KBM-7 (cell line): ENCODE measurements at regions not wholly inside any gene's neighbourhood (a gene's known extent, or its start where the extent isn't known, plus 50 kb on each side); places are given as distances from the start of the nearest gene placed in this dataset.

Experiments
- DNase-seq: peaks from one replicate; pipeline ENCODE4 v3.0.0-alpha.2; 2015
- in situ Hi-C: fragments of 300-500 bp; cut with MboI; formaldehyde crosslinking; loops from 2 replicates; pipeline ENCODE4 v1.14.3; 2020; ENCODE audit warnings: low sequenced_read_pairs, low pct_unique_long_range_greater_than_20kb, mixed read lengths

- peak; percentile 56 for DNase-seq
- in situ Hi-C loops, result no loop called here
These were observed 54.6 kb downstream of the ZFP36L2 start for GRCh38 chr2:43171789-43172188.

- in situ Hi-C loops, result no loop called here
- DNase-seq, result no peak
These were observed 55.9 kb downstream of the ZFP36L2 start for GRCh38 chr2:43170405-43171105.

- DNase-seq, result peak; percentile 82
- in situ Hi-C loops, result no loop called here
These were observed 56.4 kb downstream of the ZFP36L2 start for GRCh38 chr2:43169987-43170386.

- peak; percentile 85 for DNase-seq
- in situ Hi-C loops, result no loop called here
These were observed 57.1 kb downstream of the ZFP36L2 start for GRCh38 chr2:43169099-43169945.

GRCh38 chr2:43168016-43168369, 58.4 kb downstream of the ZFP36L2 start:
- DNase-seq, result no peak
- in situ Hi-C loops, result no loop called here

GRCh38 chr2:43165378-43166069, 60.9 kb downstream of the ZFP36L2 start:
- DNase-seq, result no peak

GRCh38 chr2:43164686-43165085, 61.7 kb downstream of the ZFP36L2 start:
- no peak for DNase-seq
- in situ Hi-C loops, result no loop called here

More at GRCh38 chr2:43165378-43166069, 60.9 kb downstream of the ZFP36L2 start:
- in situ Hi-C loops, result no loop called here

- no peak for DNase-seq
- in situ Hi-C loops, result no loop called here
These were observed 62.7 kb downstream of the ZFP36L2 start for GRCh38 chr2:43163584-43164270.

GRCh38 chr2:43162511-43162776, 64.0 kb downstream of the ZFP36L2 start:
- in situ Hi-C loops, result no loop called here
- no peak for DNase-seq

GRCh38 chr2:43161650-43162510, 64.5 kb downstream of the ZFP36L2 start:
- in situ Hi-C loops, result no loop called here
- DNase-seq, result no peak

GRCh38 chr2:43160778-43161177, 65.6 kb downstream of the ZFP36L2 start:
- in situ Hi-C loops, result no loop called here
- DNase-seq, result no peak

GRCh38 chr2:43159797-43160196, 66.6 kb downstream of the ZFP36L2 start:
- in situ Hi-C loops, result no loop called here
- DNase-seq, result no peak

- in situ Hi-C loops, result no loop called here
- peak; percentile 72 for DNase-seq
These were observed 68.0 kb downstream of the ZFP36L2 start for GRCh38 chr2:43158259-43158880.

GRCh38 chr2:43157506-43158246, 68.7 kb downstream of the ZFP36L2 start:
- DNase-seq, result no peak
- in situ Hi-C loops, result no loop called here

- DNase-seq, result no peak
- in situ Hi-C loops, result no loop called here
These were observed 70.5 kb downstream of the ZFP36L2 start for GRCh38 chr2:43155851-43156411.

- in situ Hi-C loops, result no loop called here
These were observed 71.7 kb downstream of the ZFP36L2 start for GRCh38 chr2:43154685-43155084.

More at GRCh38 chr2:43154685-43155084, 71.7 kb downstream of the ZFP36L2 start:
- DNase-seq, result no peak
